Urothelium cell line (cell line): ENCODE measurements at regions not wholly inside any gene's neighbourhood (a gene's known extent, or its start where the extent isn't known, plus 50 kb on each side); places are given as distances from the start of the nearest gene placed in this dataset.

Source experiments
- DNase-seq: peaks from one replicate; pipeline ENCODE4 v3.0.0; 2011; ENCODE audit warnings: low spot score, mixed read lengths
- FAIRE-seq: peaks from 2 replicates; lab custom pipeline; 2011; peaks lifted over from hg19 to GRCh38; lab: Jason Lieb, UNC

GRCh38 chr4:99714179-99714578 is 56.6 kb upstream of the C4orf54 start:
- DNase-seq: no peak
- no peak for FAIRE-seq

- peak; percentile 40 for FAIRE-seq
- no peak for DNase-seq
Observed at GRCh38 chr4:99712530-99712929, 54.9 kb upstream of the C4orf54 start.

GRCh38 chr4:99712099-99712498 is 54.5 kb upstream of the C4orf54 start:
- no peak for FAIRE-seq

GRCh38 chr4:99711657-99712056 is 54.0 kb upstream of the C4orf54 start:
- FAIRE-seq (no peak), DNase-seq (no peak)

More at GRCh38 chr4:99712099-99712498, 54.5 kb upstream of the C4orf54 start:
- DNase-seq: no peak

- no peak for FAIRE-seq
- DNase-seq: peak; percentile 12
Observed at GRCh38 chr4:99710681-99711345, 53.2 kb upstream of the C4orf54 start.

- DNase-seq (no peak), FAIRE-seq (no peak)
Observed at GRCh38 chr4:99710020-99710419, 52.4 kb upstream of the C4orf54 start.

- FAIRE-seq (no peak), DNase-seq (no peak)
Observed at GRCh38 chr4:99708551-99708950, 50.9 kb upstream of the C4orf54 start.
